ENCODE measurements at regions not wholly inside any gene's neighbourhood (a gene's known extent, or its start where the extent isn't known, plus 50 kb on each side); places are given as distances from the start of the nearest gene placed in this dataset.

GRCh38 chr12:67411562-67411961 lies 142.4 kb downstream of the CAND1 start:
- no peaks in the 10 kb centered on the region for H4K20me1 ChIP-seq (ENCODE audit: low read depth)
- no peaks in the 10 kb centered on the region for H3F3A ChIP-seq (ENCODE audit: low read depth)
- H3K4me3 Mint-ChIP-seq = no peak overlapping the region
- no peak overlapping the region for H3K4me2 ChIP-seq
- H3K4me3 ChIP-seq = no peak overlapping the region
- H3K36me3 Mint-ChIP-seq = peaks cover 2% of the 10 kb centered on the region
- H3K79me2 ChIP-seq (ENCODE audit: low read depth) = no peaks in the 10 kb centered on the region
- no peak overlapping the region for H3K27ac ChIP-seq
- no peak overlapping the region for H3K9ac ChIP-seq
- H3K36me3 ChIP-seq = no peaks in the 10 kb centered on the region
- no peak overlapping the region for H3K27ac Mint-ChIP-seq
- H2AFZ ChIP-seq (replicated peaks) = no peak overlapping the region
- no peaks in the 10 kb centered on the region for H3K9me3 ChIP-seq (ENCODE audit: low read depth)
- no peaks in the 10 kb centered on the region for H3K27me3 ChIP-seq
- H3K4me1 ChIP-seq = peaks cover 28% of the 10 kb centered on the region
- no peak for DNase-seq (ENCODE audit: low spot score)
- H3K27me3 Mint-ChIP-seq (ENCODE audit: insufficient read depth, low read depth) = peaks cover 2% of the 10 kb centered on the region
- peaks cover 5% of the 10 kb centered on the region for H3K4me1 Mint-ChIP-seq
- H3K9me3 Mint-ChIP-seq = no peaks in the 10 kb centered on the region
- TF ChIP-seq EZH2phosphoT487 (IDR thresholded peaks at IDR 0.05) (no peak), EZH2 (IDR thresholded peaks at IDR 0.05) (no peak), CTCF (IDR thresholded peaks at IDR 0.05) (no peak)

GRCh38 chr12:67413577-67413976 lies 144.4 kb downstream of the CAND1 start:
- no peak for TF ChIP-seq CTCF (IDR thresholded peaks at IDR 0.05)
- TF ChIP-seq EZH2phosphoT487 (IDR thresholded peaks at IDR 0.05) = no peak
- no peak for TF ChIP-seq EZH2 (IDR thresholded peaks at IDR 0.05)
- DNase-seq (ENCODE audit: low spot score) = no peak
- Histone ChIP-seq H3K4me2 (no peak overlapping the region), H3F3A (ENCODE audit: low read depth) (no peaks in the 10 kb centered on the region), H3K36me3 (no peaks in the 10 kb centered on the region), H4K20me1 (ENCODE audit: low read depth) (no peaks in the 10 kb centered on the region), H3K9me3 (ENCODE audit: low read depth) (no peaks in the 10 kb centered on the region), H3K27me3 (no peaks in the 10 kb centered on the region), H2AFZ (replicated peaks) (no peak overlapping the region), H3K4me3 (no peak overlapping the region), H3K9ac (no peak overlapping the region), H3K27ac (no peak overlapping the region), H3K4me1 (peaks cover 28% of the 10 kb centered on the region), H3K79me2 (ENCODE audit: low read depth) (no peaks in the 10 kb centered on the region)
- H3K36me3 Mint-ChIP-seq = no peaks in the 10 kb centered on the region
- no peaks in the 10 kb centered on the region for H3K9me3 Mint-ChIP-seq
- no peak overlapping the region for H3K27ac Mint-ChIP-seq
- H3K27me3 Mint-ChIP-seq (ENCODE audit: insufficient read depth, low read depth) = peaks cover 8% of the 10 kb centered on the region
- no peak overlapping the region for H3K4me3 Mint-ChIP-seq
- peaks cover 5% of the 10 kb centered on the region for H3K4me1 Mint-ChIP-seq

- Histone ChIP-seq H3K4me3 (no peak overlapping the region), H2AFZ (replicated peaks) (peak overlapping the region; percentile 44), H3K4me2 (peak overlapping the region; percentile 27), H3K79me2 (ENCODE audit: low read depth) (no peaks in the 10 kb centered on the region), H3K27ac (no peak overlapping the region), H3K36me3 (no peaks in the 10 kb centered on the region), H3K9ac (no peak overlapping the region), H3F3A (ENCODE audit: low read depth) (no peaks in the 10 kb centered on the region), H3K4me1 (peaks cover 34% of the 10 kb centered on the region), H3K27me3 (no peaks in the 10 kb centered on the region), H3K9me3 (ENCODE audit: low read depth) (no peaks in the 10 kb centered on the region), H4K20me1 (ENCODE audit: low read depth) (no peaks in the 10 kb centered on the region)
- Mint-ChIP-seq H3K27ac (no peak overlapping the region), H3K4me1 (peaks cover 8% of the 10 kb centered on the region), H3K36me3 (no peaks in the 10 kb centered on the region), H3K27me3 (ENCODE audit: insufficient read depth, low read depth) (peaks cover 8% of the 10 kb centered on the region), H3K4me3 (no peak overlapping the region), H3K9me3 (no peaks in the 10 kb centered on the region)
- DNase-seq (ENCODE audit: low spot score) = no peak
- TF ChIP-seq EZH2phosphoT487 (IDR thresholded peaks at IDR 0.05) (no peak), CTCF (IDR thresholded peaks at IDR 0.05) (no peak), EZH2 (IDR thresholded peaks at IDR 0.05) (no peak)
These were observed 145.0 kb downstream of the CAND1 start for GRCh38 chr12:67414011-67414715.
